ENCODE measurements at regions not wholly inside any gene's neighbourhood (a gene's known extent, or its start where the extent isn't known, plus 50 kb on each side); places are given as distances from the start of the nearest gene placed in this dataset.

GRCh38 chr10:25697412-25697811, 236.6 kb upstream of the MYO3A start:
- TF ChIP-seq GATA3 (IDR thresholded peaks at IDR 0.05; ENCODE audit: low read depth, low read length), result no peak
- TF ChIP-seq GATA2 (IDR thresholded peaks at IDR 0.05; ENCODE audit: low read depth, low read length), result no peak

All from SH-SY5Y (cell line).